NCI-H1417 (cell line): ENCODE measurements at regions not wholly inside any gene's neighbourhood (a gene's known extent, or its start where the extent isn't known, plus 50 kb on each side); places are given as distances from the start of the nearest gene placed in this dataset.

ENCODE experiments used
- DNase-seq, 3 experiments: peaks; one replicate each; lab custom pipeline; 2025; lab: John Stamatoyannopoulos, UW

GRCh38 chr9:118058227-118058626 is 354.0 kb downstream of the TLR4 start:
- peak in 1 of 3 experiments; percentile 24 for DNase-seq

- peak in 1 of 3 experiments; percentile 21 for DNase-seq
Measured at GRCh38 chr9:118059484-118060278, 355.5 kb downstream of the TLR4 start.

GRCh38 chr9:118083161-118083560 is 379.0 kb downstream of the TLR4 start:
- no peak for DNase-seq

- DNase-seq, result no peak
Measured at GRCh38 chr9:118088090-118088489, 383.9 kb downstream of the TLR4 start.

GRCh38 chr9:118091226-118091625 is 387.0 kb downstream of the TLR4 start:
- DNase-seq, result no peak

GRCh38 chr9:118091711-118092500 is 387.7 kb downstream of the TLR4 start:
- no peak for DNase-seq

GRCh38 chr9:118094387-118094786 is 390.2 kb downstream of the TLR4 start:
- DNase-seq, result no peak

- DNase-seq, result no peak
Measured at GRCh38 chr9:118100529-118101419, 396.6 kb downstream of the TLR4 start.

GRCh38 chr9:118104363-118104762 is 400.2 kb downstream of the TLR4 start:
- peak in 1 of 3 experiments; percentile 1 for DNase-seq

- no peak for DNase-seq
Measured at GRCh38 chr9:118108971-118109370, 404.8 kb downstream of the TLR4 start.

- no peak for DNase-seq
Measured at GRCh38 chr9:118109542-118109941, 405.3 kb downstream of the TLR4 start.

- no peak for DNase-seq
Measured at GRCh38 chr9:118121361-118121760, 417.2 kb downstream of the TLR4 start.

- no peak for DNase-seq
Measured at GRCh38 chr9:118128313-118128712, 424.1 kb downstream of the TLR4 start.

GRCh38 chr9:118129541-118129940 is 425.3 kb downstream of the TLR4 start:
- no peak for DNase-seq

GRCh38 chr9:118148990-118149389 is 444.8 kb downstream of the TLR4 start:
- DNase-seq, result no peak

- no peak for DNase-seq
Measured at GRCh38 chr9:118156846-118157245, 452.6 kb downstream of the TLR4 start.

- DNase-seq, result no peak
Measured at GRCh38 chr9:118162716-118163115, 458.5 kb downstream of the TLR4 start.

GRCh38 chr9:118163751-118164150 is 459.5 kb downstream of the TLR4 start:
- no peak for DNase-seq

- no peak for DNase-seq
Measured at GRCh38 chr9:118165451-118165850, 461.2 kb downstream of the TLR4 start.

- peak; percentile 21 to 91 (median 71) for DNase-seq
Measured at GRCh38 chr9:118170032-118170955, 466.1 kb downstream of the TLR4 start.

- no peak for DNase-seq
Measured at GRCh38 chr9:118177241-118177640, 473.0 kb downstream of the TLR4 start.
